BLaER1 (cell line): ENCODE measurements at regions not wholly inside any gene's neighbourhood (a gene's known extent, or its start where the extent isn't known, plus 50 kb on each side); places are given as distances from the start of the nearest gene placed in this dataset.

Experiments
- H3K27ac ChIP-seq: shearing (Covaris generic); formaldehyde crosslinking; 2 replicates; pipeline ENCODE4 v1.8.1; 2022
- H3K27me3 ChIP-seq: shearing (Covaris generic); formaldehyde crosslinking; 2 replicates; pipeline ENCODE4 v1.8.1; 2022
- H3K36me3 ChIP-seq: shearing (Covaris generic); formaldehyde crosslinking; 2 replicates; pipeline ENCODE4 v1.8.1; 2022
- H3K4me1 ChIP-seq: shearing (Covaris generic); formaldehyde crosslinking; 2 replicates; pipeline ENCODE4 v1.8.1; 2022
- H3K4me2 ChIP-seq: shearing (Covaris generic); formaldehyde crosslinking; 2 replicates; pipeline ENCODE4 v1.8.1; 2022
- H3K4me3 ChIP-seq: shearing (Covaris generic); formaldehyde crosslinking; 2 replicates; pipeline ENCODE4 v1.8.1; 2022
- H3K9ac ChIP-seq: shearing (Covaris generic); formaldehyde crosslinking; 2 replicates; pipeline ENCODE4 v1.8.1; 2022
- H3K9me3 ChIP-seq: shearing (Covaris generic); formaldehyde crosslinking; 2 replicates; pipeline ENCODE4 v1.8.1; 2022
- H4K20me1 ChIP-seq: shearing (Covaris generic); formaldehyde crosslinking; 2 replicates; pipeline ENCODE4 v1.8.1; 2022
- Cebpa-rat ChIP-seq: shearing (Covaris generic); IDR thresholded peaks from 2 replicates; pipeline ENCODE4 v1.8.1; 2022

DNA sequence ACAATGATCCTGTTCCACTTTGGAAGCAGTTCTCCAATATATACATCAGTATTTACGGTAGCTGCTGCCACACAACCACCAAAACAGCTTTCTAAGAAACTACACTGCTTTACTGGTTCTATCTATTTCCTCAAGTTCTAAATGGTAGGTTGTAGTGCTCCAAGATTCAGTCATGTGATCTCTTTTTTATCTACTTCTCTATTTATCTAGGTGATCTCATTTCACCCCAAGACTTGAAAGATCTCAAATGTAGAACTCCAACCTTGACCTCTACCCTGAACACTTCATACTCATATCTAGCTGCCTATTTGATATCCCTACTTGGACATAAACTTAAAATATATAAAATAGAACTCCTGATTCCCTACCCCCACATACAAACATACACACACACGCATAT is 133.9 kb upstream of the RAP1B start:
- Histone ChIP-seq H3K4me2 (no peak overlapping the region), H3K9me3 (peaks cover 8% of the 10 kb centered on the region; the same call in 1 of the 2 replicates), H4K20me1 (no peaks in the 10 kb centered on the region), H3K36me3 (no peaks in the 10 kb centered on the region), H3K9ac (no peak overlapping the region), H3K4me1 (peaks cover 28% of the 10 kb centered on the region), H3K4me3 (no peak overlapping the region), H3K27ac (no peak overlapping the region), H3K27me3 (no peaks in the 10 kb centered on the region)
- no peak for TF ChIP-seq Cebpa-rat

DNA sequence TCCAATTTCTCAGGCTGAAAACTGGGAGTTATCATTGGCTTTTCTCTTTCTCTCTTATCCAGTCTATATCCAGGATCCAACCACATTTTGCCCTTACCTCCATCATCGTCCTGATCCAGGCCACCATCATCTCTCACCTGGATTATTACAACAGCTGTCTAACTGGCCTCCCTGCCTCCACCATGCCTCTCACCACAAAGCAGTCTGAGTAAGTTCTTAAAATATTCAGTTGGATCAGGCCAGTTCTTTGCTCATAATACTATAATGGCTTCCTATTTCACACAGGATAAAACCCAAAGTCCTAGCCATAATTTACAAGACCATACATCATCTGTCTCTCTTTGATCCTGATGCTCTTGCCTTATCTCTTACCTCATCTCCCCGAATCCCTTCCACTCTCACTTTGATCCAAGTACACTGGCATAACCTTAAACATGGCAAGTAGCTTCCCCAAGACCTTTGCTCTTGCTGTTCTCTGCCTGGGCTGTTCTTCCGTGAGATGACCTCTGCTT is 133.4 kb upstream of the RAP1B start:
- Histone ChIP-seq H4K20me1 (no peaks in the 10 kb centered on the region), H3K27ac (no peak overlapping the region), H3K36me3 (no peaks in the 10 kb centered on the region), H3K9me3 (peaks cover 8% of the 10 kb centered on the region; the same call in 1 of the 2 replicates), H3K4me2 (no peak overlapping the region), H3K4me1 (peaks cover 33% of the 10 kb centered on the region), H3K9ac (no peak overlapping the region), H3K4me3 (no peak overlapping the region), H3K27me3 (no peaks in the 10 kb centered on the region)
- TF ChIP-seq Cebpa-rat: no peak

DNA sequence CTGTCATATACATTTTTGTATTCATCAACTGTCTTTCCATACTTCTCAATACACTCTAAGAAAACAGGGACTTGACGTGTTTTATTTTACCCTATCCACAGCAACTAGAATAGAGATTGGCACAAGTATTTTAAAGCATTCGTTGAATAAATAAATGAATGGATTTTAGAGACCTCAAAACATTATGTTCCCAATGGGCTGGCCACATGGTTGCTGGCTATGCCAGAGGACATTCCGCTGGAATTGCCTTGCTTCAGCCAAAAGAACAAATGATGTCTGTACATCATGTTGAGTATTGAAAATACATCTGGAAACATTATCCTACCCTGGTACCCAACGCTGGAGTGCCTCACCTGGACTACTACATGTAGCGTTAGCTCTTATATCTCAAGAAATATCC is 132.8 kb upstream of the RAP1B start:
- Histone ChIP-seq H3K9ac (no peak overlapping the region), H3K4me3 (no peak overlapping the region), H3K27ac (no peak overlapping the region), H3K27me3 (no peaks in the 10 kb centered on the region), H3K9me3 (peaks cover 8% of the 10 kb centered on the region; the same call in 1 of the 2 replicates), H4K20me1 (no peaks in the 10 kb centered on the region), H3K4me1 (peaks cover 39% of the 10 kb centered on the region), H3K36me3 (no peaks in the 10 kb centered on the region), H3K4me2 (no peak overlapping the region)
- no peak for TF ChIP-seq Cebpa-rat

DNA sequence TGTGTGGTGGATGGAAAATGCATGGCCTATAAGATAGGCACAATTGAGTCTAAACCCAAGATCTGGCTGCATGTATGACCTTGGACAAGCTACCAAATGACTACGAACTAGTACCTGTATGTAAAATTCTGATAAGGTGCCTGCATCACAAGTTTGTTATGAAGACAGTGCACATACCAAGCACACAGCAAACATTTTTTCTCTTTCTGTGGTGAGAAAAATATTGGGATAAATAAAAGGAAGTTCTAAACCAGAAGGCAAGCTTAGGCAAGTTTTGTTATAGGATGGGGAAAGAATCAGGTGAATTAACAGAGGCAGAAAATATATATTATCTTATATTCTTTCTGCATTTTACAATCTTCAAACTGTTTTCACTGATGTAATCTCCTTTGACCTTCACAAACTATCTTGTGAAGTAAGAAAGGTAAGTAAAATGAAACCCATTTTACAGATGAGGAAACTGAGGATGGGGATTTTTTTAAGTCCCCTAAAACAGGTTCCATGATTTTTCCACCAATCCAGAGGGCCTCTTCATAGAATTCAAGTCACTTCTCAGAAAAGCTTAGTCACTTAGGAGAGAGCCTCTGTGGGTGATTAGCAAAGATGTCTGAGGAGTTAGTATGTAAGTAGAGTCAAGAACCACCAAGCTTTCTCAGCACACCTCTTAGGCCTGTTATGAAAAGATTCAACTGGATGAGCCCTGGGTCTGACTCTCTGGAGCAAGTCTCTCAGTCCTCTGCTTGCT is 132.0 kb upstream of the RAP1B start:
- Histone ChIP-seq H3K27me3 (no peaks in the 10 kb centered on the region), H3K4me3 (no peak overlapping the region), H3K27ac (no peak overlapping the region), H3K4me2 (no peak overlapping the region), H3K9ac (no peak overlapping the region), H3K9me3 (peaks cover 8% of the 10 kb centered on the region; the same call in 1 of the 2 replicates), H4K20me1 (no peaks in the 10 kb centered on the region), H3K4me1 (peaks cover 46% of the 10 kb centered on the region), H3K36me3 (no peaks in the 10 kb centered on the region)
- no peak for TF ChIP-seq Cebpa-rat

DNA sequence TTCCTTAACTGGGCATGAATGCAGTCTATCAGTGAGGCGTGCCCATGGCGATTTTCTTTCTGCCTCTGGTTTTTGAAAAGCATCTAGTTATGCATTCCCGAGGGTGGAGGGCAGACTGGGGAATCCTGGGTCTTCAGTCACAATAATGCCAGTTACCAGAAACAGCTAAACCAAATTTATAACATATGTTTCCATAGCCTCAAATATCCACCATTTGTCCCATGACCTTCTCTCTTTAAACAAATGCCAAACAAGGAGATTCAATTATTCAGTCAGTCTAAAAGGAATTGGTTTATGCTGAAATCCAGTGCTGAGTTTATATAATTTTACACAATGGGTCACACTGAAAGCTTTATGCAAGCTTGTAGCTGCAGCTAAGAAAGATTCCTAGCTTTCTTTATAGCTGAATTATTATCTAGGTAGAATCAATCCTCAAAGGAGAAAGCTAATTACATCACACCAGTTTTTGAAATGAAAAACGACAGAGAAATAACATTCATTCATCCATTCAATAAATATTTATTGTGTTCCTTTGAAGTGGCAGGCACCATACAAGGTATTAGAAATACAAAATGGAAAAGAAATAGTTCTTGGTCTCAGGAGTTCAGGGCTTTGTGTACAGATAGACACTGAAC is 131.3 kb upstream of the RAP1B start:
- no peak for TF ChIP-seq Cebpa-rat
- Histone ChIP-seq H3K9ac (no peak overlapping the region), H3K4me3 (no peak overlapping the region), H4K20me1 (no peaks in the 10 kb centered on the region), H3K4me2 (no peak overlapping the region), H3K27ac (no peak overlapping the region), H3K27me3 (no peaks in the 10 kb centered on the region), H3K9me3 (peaks cover 8% of the 10 kb centered on the region; the same call in 1 of the 2 replicates), H3K4me1 (peaks cover 50% of the 10 kb centered on the region), H3K36me3 (no peaks in the 10 kb centered on the region)

DNA sequence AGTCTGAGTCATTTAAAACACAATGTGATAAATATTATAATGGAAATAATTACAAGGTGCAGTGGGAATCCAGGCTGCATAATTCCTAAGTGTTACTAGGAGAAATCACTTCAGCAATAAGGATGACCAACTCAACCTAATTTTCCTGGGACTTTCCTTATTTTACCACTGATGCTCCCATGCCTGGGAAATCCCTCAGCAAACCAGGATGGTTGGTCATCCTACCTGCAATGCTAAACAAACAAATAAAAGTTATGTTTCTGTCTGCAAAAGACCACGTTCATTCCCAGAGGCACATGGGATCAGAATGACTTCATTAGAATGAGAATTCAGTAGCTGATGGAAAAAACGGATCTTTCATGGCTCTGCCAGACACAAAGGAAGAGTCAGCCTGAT is 130.8 kb upstream of the RAP1B start:
- no peaks in the 10 kb centered on the region for H3K36me3 ChIP-seq
- no peak overlapping the region for H3K27ac ChIP-seq
- no peak overlapping the region for H3K9ac ChIP-seq
- H3K4me3 ChIP-seq: no peak overlapping the region
- no peak for TF ChIP-seq Cebpa-rat
- peaks cover 8% of the 10 kb centered on the region; the same call in 1 of the 2 replicates for H3K9me3 ChIP-seq
- H3K4me2 ChIP-seq: peak overlapping the region; percentile 56; the same call in 1 of the 2 replicates
- H4K20me1 ChIP-seq: no peaks in the 10 kb centered on the region
- no peaks in the 10 kb centered on the region for H3K27me3 ChIP-seq
- H3K4me1 ChIP-seq: peaks cover 50% of the 10 kb centered on the region

DNA sequence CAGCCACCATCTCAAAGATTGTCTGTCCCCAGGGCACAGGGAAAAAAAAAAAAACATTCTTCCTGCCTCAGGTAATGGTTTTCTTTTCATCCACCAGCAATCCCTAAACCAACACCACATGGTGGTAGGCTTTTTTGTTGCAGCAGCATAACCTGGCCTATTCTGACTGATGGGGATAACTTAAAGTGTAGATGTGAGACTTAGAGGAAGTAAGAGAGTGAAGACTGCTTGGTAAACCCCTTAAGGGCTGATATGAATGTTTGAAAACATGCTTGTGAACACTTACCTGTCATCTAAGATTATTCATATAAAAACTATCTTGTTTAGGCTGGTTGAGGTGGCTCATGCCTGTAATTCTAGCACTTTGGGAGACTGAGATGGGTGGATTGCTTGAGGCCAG is 130.2 kb upstream of the RAP1B start:
- H3K9ac ChIP-seq: 0 out of 2 replicates have a peak overlapping the region, but pooled peaks have one; percentile 21
- no peak for TF ChIP-seq Cebpa-rat
- H3K4me2 ChIP-seq: peak overlapping the region; percentile 56
- no peak overlapping the region for H3K4me3 ChIP-seq
- peak overlapping the region; percentile 62 for H3K27ac ChIP-seq
- H4K20me1 ChIP-seq: no peaks in the 10 kb centered on the region
- H3K36me3 ChIP-seq: no peaks in the 10 kb centered on the region
- peaks cover 8% of the 10 kb centered on the region; the same call in 1 of the 2 replicates for H3K9me3 ChIP-seq
- H3K27me3 ChIP-seq: no peaks in the 10 kb centered on the region
- peaks cover 50% of the 10 kb centered on the region for H3K4me1 ChIP-seq

DNA sequence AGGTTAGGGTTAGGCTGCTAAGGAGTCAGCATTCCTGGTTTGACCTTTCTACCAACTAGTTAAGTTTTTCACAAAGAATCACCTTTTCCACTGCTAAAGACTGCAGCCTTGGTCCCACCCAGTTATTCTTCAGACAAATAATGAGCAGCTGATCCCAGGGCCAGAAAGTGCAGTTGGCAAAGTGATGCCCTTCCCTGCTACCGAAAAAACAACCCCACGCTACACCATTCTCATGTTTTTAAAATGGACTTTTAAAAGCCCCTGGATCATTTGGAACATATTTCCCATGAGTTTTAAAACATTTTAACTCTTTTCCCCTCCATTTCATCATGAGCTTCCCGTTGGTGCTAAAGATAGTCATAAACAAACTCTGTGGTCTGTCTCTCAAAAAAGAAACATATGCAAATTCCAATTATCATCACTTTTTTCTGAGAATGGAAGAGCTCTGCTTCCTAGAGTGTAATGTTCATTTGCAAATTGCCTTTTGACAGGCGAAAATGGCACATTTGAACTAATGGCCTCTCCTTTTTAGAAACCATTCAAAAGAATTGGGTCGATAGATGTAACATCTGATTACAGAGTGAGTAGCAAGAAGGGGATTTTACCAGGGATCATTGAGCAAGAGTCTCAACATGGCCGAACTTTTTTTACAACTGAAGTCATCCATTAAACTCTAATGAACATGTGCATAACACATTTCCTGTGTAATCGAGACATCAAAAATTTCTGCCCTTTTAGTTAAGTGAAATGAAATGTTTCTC is 129.3 kb upstream of the RAP1B start:
- Histone ChIP-seq H3K36me3 (no peaks in the 10 kb centered on the region), H3K27ac (peak overlapping the region; percentile 62), H3K27me3 (no peaks in the 10 kb centered on the region), H3K9me3 (peaks cover 11% of the 10 kb centered on the region), H3K9ac (peak overlapping the region; percentile 21; the same call in 1 of the 2 replicates), H4K20me1 (no peaks in the 10 kb centered on the region), H3K4me1 (peaks cover 50% of the 10 kb centered on the region), H3K4me3 (peak overlapping the region; percentile 33; the same call in 1 of the 2 replicates), H3K4me2 (peak overlapping the region; percentile 56)
- no peak; the same call in 1 of the 2 replicates for TF ChIP-seq Cebpa-rat

DNA sequence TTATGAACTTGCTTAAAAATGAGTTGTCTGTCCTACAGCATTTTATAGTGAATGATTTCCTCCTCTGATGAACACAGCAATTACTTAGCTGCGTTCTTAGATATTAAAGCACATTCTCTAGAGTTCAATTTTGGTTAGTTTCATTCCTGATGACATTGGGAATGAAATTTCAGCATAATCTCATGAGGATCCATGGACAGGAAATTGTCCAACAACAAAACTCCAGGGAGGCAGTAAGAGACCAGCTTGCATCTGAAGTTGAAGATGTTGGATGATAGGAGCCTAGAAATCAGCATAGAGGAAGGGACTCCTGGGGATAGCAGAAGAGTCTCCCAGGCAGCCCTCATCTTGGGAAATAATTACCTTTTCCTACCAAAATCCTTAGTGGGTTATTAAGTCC is 128.7 kb upstream of the RAP1B start:
- Histone ChIP-seq H3K4me2 (peak overlapping the region; percentile 56), H3K27ac (peak overlapping the region; percentile 62), H3K4me3 (0 out of 2 replicates have a peak overlapping the region, but pooled peaks have one; percentile 33), H3K36me3 (no peaks in the 10 kb centered on the region), H3K9ac (no peak overlapping the region; the same call in 1 of the 2 replicates), H3K27me3 (no peaks in the 10 kb centered on the region), H3K4me1 (peaks cover 50% of the 10 kb centered on the region), H4K20me1 (no peaks in the 10 kb centered on the region), H3K9me3 (peaks cover 13% of the 10 kb centered on the region)
- no peak for TF ChIP-seq Cebpa-rat
